Left cardiac atrium (tissue), 4 donors: ENCODE measurements at regions not wholly inside any gene's neighbourhood (a gene's known extent, or its start where the extent isn't known, plus 50 kb on each side); places are given as distances from the start of the nearest gene placed in this dataset.

ENCODE experiments used
- ATAC-seq, 2 donors: fragments of 200-7000 bp; cut with Tn5 transposase; one replicate each; pipeline ENCODE4 v1.9.1; 2020; ENCODE audit warnings: mild to moderate bottlenecking in 2 of 2, moderate library complexity in 2 of 2
- DNase-seq: peaks from one replicate; pipeline ENCODE4 v3.0.0-alpha.2; 2020
- intact Hi-C, 2 donors: fragments of 100-400 bp; cut with DNase I; formaldehyde crosslinking; loops; one replicate each; pipeline versions ENCODE4 v1.14.1 to v1.15.1; 2022 to 2023
- donor health status: DM: no; HTN: yes; CAD: no.
- donor health status: DM: no; HTN: yes; CAD: no; lungs with severe emphysema.
- donor health status: DM: yes; HTN: yes; CAD: no.
- donor health status: Dilated cardiomyopathy.

DNA sequence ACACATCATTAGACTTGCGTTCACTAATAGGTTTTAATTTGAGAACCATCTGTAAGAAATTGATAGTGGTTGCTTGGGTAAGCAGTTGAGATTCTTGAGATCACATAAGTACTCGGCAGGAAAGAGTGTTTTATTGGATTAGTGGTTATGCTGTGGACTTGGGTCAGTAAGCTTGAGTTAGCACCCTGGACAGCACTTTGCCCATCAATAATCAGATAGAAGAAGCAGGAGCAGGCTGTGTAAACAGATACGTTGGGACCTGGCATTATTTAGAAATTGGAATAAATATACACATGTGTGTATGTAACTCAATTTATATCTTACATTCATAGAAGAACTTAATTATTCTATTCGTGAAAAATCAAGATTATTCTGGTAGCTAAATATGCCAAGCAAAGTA is 357.5 kb upstream of the SMIM31 start:
- DNase-seq (no peak), ATAC-seq (no peak)
- intact Hi-C loops: no loop called here

DNA sequence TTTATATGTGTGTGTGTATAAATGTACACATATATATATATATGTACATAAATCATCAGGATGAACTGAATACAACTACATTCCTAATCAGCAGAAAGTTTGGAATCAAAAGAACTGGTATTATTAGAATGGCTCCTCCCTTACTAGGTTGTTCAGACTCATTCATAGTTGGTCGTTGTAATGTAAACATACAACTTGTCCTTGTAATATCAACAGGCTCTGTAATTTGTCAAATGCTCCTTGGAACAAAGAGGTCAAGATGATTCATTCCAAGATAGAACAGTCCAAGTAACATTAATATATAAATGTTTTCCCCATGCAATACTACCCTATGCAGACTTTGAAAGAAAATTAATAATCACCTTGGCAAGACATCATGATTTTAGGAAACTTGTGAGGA is 351.4 kb upstream of the SMIM31 start:
- ATAC-seq (no peak), DNase-seq (no peak)
- intact Hi-C loops: no loop called here

DNA sequence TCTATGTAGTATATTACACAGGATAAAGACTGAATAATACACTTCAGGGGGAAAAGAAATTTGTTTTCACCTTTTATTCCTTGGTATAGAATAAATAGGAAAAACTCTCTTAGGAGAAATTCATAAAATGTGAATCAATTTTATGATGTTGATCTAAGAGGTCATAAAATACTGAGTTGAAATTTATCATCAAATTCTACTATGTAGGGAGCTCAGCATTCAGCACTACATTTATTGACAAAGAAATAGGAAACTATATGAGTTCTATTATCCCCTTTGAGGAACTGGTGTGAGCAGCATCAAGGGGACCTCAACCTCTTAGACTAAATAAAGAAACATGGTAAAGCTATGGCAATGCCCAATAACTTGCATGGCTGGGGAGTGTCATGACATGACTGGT is 348.2 kb upstream of the SMIM31 start:
- ATAC-seq (no peak), DNase-seq (no peak)
- intact Hi-C loops: no loop called here

DNA sequence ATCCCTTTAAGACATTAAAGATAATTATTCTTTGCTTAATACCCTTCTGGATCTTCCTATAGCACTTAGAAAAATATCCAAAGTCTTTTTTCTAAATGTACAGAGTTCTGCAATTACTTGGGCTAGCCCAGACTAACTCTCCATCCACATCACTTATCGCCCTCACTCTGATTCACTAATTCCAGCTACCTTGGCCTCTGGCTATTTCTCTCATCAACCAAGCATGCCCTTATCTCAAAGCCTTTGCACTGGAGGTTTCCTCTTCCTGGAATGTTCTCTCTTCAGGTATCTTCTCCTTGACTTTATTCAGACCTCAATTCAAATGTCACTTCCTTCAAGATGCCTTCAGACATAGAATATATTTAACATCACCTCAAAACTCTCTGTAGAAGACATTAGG is 345.1 kb upstream of the SMIM31 start:
- intact Hi-C loops: no loop called here
- no peak for DNase-seq
- no peak for ATAC-seq

DNA sequence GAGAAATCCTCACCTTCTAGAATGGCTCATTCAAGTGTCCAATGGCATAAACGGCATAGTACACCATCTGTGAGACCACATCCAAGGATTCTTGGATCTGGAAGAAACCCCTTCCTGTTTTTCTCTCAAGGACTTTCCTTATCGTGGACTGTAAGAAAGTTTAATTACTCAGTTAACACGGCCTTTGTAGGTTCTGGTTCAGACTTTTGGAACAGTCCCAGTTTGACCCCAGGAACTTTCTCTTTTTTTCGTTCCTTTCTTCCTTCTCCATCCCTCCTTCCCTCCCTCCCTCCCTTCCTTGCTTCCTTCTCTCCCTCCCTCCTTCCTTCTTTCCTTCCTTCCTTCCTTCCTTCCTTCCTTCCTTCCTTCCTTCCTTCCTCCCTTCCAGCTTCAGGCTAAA is 343.5 kb upstream of the SMIM31 start:
- intact Hi-C loops: no loop called here
- ATAC-seq (no peak), DNase-seq (no peak)

DNA sequence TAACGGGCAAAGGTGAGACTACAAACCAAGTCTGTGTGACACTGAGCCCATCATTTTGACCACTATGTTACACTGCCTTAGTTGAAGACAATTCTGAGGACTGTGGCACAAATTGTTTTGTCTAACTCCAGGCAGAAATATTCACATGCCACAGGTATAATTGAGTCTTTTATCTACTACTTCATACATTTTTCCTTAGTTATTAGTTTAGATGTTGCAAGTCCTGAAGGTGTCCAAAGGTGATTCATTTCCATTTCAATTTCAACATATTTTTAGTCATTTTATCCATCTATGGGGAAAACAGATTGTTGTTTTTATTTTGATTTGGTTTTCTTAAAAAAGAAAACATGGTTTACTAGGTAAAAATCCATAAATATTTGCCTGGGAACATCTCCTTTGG is 341.7 kb upstream of the SMIM31 start:
- no peak for ATAC-seq
- no peak for DNase-seq
- intact Hi-C loops: no loop called here

DNA sequence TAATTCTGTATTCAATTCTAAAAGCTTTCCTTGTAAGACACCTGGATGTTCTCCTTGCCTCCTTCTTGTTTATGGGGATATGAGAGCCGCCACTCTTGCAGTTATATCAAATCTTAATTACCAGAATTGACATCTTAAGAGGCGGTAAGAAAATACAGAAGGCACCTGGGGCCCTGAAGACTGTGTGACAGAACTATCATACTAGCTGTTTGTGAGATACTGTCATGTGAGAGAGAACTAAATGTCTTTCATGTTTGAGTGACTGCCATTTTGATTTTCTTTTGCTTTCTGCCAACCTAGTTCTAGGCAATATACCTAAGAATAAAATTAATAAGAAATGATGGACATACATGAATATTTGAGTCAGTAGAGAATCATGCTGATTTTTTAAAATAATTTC is 340.2 kb upstream of the SMIM31 start:
- intact Hi-C loops: no loop called here
- DNase-seq: no peak
- no peak for ATAC-seq

DNA sequence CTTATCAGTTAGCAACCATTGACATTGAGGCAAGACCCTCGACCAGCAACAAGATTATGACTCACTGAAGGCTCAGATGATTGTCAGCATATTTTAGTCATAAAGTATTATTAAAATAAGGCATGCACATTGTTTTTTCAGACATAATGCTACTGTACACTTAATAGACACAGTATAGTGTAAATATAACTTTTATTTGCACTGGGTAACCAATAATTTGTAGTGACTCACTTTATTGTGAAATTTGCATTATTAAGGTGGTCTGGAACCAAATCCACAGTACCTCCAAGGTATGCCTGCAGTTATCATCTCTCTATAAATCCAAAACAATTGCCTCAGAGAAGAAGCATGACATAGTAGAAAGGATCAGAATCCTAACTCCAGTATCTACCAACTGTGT is 330.1 kb upstream of the SMIM31 start:
- ATAC-seq (no peak), DNase-seq (no peak)
- intact Hi-C loops: no loop called here

DNA sequence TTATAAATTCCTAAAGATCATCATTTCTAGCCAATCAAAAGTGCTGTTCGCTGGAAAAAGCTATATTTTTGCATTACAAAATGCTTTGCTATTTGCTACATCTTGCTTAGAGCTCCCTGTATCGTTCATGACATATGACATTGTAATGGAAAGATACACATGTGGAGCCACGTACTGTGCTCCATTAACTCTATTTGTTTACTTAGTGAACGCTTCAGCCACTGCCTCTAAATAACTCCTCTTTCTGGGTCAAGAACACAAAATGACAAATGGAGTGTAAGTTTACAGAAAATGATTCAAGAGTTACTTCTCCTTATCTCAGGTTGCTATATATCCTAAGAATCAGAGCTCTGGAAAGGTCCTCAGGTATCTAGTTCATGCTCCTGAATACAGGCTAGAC is 329.1 kb upstream of the SMIM31 start:
- ATAC-seq (no peak), DNase-seq (no peak)
- intact Hi-C loops: no loop called here

DNA sequence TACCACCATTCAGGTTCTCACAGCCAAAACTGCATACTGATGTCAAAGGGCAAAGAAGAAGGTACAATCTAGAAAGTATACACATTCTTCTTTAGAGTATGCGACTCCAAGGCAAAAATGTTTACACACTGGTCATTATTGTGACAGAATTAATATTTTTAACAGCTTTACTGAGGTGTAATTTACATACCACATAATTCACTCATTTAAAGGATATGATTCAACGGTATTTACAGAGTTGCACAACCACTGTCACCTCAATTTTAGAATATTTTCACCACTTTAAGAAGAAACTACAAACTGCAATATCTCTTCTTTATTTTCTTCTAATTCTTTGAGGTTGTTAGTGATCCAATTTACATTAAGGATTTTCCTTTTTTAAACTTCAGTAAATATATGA is 325.4 kb upstream of the SMIM31 start:
- ATAC-seq: no peak
- DNase-seq: no peak
- intact Hi-C loops: no loop called here

DNA sequence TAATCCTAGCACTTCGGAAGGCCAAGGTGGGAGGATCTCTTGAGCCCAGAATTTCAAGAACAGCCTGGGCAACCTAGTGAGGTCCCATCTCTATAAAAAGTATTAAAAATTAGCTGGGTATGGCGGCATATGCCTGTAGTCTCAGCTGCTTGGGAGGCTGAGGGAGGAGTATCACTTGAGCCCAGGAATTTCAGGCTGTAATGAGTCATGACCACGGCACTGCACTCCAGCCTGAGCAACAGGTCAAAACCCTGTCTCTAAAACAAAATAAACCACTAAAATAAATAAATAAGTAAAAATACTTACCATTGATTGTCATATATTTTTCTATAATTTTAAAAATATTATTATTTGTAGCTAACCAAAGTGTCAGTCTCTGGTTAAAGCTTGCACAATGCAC is 315.6 kb upstream of the SMIM31 start:
- intact Hi-C loops: no loop called here
- ATAC-seq: no peak
- no peak for DNase-seq

DNA sequence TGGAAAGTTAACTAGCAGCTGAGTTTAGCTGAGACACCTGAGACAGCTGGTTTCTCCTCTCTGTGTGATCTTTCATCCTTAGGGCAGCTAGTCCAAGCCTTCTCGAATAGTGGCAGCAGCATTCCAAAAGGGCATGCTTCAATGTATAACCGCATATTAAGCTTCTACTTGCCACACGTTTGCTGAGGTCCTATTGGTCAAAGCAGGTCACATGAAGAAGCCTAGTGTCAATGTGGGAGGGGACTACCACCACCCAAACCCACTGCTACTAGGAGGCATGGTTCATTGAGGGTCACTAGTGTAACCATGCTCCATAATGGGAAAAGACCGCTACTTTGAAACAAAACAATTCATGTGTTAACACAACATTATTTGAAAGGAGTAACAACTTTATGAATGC is 314.9 kb upstream of the SMIM31 start:
- intact Hi-C loops: no loop called here
- no peak for ATAC-seq

DNA sequence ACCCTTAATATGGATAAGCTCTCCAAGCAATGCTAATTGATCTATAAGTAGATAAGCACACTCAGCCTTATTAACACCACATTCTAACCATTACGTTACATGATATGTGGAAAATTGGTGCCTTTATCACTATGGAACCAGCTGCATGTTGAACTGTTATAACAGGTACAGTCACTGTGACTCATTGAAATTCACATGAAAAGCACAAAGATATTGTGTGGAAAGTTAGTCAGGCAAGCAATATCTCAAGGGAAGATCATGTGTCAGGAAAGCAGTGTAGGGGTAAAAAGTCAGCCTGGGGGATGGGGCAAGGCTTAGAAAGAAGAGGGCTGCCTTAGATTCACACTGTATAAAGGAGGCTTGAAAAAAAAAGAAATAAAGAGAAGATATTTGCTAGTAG is 313.7 kb upstream of the SMIM31 start:
- ATAC-seq (no peak), DNase-seq (no peak)
- intact Hi-C loops: no loop called here

More for the DNA sequence above, 314.9 kb upstream of the SMIM31 start:
- no peak for DNase-seq

DNA sequence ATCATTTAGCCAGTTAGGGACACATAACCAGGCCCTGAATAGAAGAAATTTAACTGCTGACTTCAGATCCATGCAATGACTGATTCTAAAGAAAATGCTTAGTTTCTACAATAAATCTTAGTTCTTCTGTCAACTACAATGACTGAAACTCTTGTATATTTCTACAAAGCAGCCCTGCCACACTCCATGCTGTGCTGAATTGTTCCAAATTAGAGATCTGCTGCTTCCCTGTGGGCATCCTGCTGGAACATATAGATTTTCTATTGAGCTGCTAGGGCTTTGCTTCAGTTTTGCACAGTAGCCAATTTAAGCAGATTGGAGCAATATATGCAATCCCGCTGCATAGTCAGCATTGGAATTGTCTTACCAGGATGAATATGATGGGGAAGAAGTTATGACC is 312.8 kb upstream of the SMIM31 start:
- no peak for ATAC-seq
- intact Hi-C loops: no loop called here
- no peak for DNase-seq

DNA sequence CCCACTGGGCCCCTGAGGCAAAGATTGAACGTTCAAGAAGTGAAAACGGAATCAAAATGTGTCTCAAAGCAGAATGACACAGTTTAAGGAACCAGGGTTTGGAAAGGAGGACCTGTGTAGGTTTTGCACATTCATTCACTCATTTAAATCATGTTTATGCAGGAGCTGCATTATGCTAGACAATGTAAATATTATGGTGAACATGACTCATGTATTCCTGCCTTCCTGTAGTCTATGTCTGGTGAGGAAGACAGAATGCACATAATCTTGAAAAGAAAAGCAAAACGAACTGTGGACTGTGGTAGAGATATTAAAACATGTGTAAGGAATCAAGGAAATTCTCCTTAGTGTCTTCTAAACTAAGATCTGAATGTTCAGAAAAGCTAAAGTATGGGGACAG is 311.8 kb upstream of the SMIM31 start:
- no peak for ATAC-seq
- no peak for DNase-seq
- intact Hi-C loops: no loop called here

DNA sequence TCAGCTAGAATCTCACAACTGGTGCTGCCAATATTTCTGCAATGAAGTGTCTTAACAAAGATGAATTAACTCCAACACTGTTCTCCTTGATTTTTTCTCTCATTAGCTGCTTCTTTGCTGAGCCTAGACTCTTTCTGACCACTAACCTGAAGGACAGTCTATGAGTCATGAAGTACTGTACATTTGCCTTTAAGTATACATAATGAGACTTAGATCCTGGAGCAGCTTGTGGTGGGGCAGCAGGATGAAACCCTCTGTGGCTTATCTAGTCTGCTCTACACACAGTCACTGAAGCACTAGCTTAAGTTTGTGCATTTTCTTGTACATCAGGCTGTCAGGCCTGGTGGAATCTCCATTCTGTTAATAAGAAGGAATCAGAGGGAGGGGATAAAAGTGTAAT is 307.4 kb upstream of the SMIM31 start:
- intact Hi-C loops: no loop called here
- ATAC-seq (no peak), DNase-seq (no peak)

DNA sequence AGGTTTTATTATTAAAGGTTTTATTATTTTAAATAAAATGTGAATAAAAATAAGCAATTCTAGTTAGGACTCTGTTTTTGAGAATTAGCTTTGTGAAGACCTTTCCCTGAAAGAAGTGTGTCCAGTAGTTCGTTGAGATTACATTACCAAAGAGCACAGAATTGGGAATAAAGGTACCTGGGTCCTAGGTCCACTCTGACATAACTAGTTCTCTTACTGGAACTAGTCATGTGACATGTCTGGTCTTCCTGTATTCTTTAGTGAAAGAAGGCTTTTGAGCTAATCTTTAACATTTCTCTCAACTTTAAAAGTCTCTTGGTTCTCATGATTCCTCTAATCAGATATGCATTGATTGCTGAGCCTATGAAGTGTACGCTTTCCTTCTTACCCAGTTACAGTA is 292.0 kb upstream of the SMIM31 start:
- intact Hi-C loops: no loop called here

DNA sequence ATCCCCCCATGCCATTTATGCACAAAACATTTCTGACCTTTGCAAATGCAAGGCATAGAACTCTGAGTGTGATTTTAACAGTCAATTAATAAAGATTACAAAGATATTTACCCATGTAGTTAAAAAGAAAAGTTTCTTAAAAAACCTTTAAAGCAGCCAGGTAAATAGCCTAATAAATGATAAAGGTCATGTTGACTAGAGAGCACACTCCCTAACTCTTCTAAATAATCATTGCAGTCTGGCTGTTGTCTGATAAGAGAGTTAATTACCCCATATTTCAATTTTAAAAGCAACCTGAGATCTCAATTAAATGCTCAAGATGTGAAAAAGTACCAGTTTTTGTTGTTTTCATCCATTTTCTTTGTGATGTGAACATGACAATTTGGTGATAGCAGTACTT is 291.5 kb upstream of the SMIM31 start:
- intact Hi-C loops: no loop called here
- no peak for ATAC-seq
- no peak for DNase-seq

More for the DNA sequence above, 292.0 kb upstream of the SMIM31 start:
- ATAC-seq (no peak), DNase-seq (no peak)

DNA sequence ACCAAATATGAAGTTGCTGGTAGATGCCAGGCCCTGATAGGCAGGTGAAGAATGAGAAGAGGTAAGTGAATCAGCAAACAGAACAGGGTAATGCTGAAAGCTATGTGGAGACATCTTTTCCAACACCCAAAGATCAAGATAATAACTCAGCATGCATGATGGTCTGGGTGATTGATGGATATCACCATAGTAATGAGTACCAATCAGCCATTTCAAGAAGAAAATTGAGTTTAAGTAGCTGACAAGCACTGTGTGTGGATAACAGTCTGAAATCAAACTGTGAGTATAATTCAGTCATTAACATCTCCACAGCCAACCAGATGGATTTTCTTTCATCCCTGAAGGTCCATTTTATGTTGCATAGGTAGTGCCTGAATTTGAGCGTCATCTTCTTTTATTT is 289.6 kb upstream of the SMIM31 start:
- ATAC-seq: no peak
- intact Hi-C loops: no loop called here

DNA sequence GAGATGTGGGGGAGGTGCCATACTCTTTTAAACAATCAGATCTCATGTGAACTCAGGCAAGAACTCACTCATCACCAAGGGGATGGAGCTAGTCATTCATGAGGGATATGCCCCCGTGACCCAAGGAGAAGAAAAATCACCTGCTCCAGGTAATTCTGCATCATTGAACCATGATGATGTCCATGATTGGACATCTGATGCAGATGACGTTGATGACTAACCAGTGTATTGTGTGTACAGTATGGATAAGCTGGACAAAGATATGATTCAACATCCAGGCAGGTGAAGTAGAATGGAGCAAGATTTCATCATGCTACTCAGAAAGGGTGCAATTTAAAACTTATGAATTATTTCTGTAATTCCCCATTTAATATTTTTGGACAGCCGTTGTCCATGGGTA is 286.4 kb upstream of the SMIM31 start:
- DNase-seq (no peak), ATAC-seq (no peak)
- intact Hi-C loops: no loop called here

More for the DNA sequence above, 289.6 kb upstream of the SMIM31 start:
- DNase-seq: no peak

DNA sequence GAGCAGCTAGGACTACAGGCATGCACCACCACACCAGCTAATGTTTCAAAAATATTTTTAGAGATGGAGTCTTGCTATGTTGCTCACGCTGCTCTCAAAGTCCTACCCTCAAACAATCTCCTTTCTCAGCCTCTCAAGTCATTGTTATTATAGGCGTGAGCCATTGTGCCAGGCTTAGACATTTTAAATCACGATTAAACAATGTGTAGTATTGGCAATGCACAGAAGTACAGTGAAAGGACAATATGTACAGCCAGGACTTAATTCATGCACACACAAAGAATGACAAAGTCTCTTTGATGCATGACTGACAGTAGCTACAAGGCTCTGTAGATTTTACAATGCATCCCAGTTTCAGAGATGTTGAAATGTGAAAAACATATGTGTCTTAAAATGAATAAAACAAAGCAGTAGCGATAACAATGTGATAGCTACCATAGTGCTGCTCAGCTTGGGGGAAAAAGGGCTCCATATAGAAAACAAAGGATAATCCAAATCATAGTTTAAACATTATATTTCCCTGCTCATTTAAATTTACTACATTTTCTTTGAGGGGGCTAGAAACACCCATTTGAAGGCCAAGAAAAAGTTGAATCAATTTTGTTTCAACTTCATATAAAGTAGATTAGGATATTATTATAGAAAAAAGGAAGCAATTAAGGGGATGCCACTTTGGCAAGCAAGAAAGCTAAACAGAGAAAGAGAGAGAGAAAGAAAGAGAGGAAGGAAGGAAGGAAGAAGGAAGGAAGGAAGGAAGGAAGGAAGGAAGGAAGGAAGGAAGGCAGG is 272.4 kb upstream of the SMIM31 start:
- DNase-seq: no peak
- intact Hi-C loops: no loop called here
- ATAC-seq: no peak

DNA sequence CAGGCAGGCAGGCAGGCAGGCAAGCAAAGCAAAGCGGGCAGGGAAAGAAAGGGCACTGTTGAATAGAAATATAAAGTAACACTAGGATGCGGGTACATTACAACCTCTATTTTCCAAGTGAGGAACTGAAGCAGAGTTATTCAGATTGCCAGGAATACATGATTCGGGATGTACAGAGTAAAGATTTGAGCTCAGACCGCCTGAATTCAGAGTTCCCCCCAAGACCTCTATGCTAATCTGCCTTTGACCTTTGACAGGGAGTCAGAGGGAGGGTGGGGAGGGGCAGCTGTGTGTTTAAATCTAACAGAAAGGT is 271.9 kb upstream of the SMIM31 start:
- DNase-seq (no peak), ATAC-seq (no peak)
- intact Hi-C loops: no loop called here
